ENCODE measurements at regions not wholly inside any gene's neighbourhood (a gene's known extent, or its start where the extent isn't known, plus 50 kb on each side); places are given as distances from the start of the nearest gene placed in this dataset.

DNA sequence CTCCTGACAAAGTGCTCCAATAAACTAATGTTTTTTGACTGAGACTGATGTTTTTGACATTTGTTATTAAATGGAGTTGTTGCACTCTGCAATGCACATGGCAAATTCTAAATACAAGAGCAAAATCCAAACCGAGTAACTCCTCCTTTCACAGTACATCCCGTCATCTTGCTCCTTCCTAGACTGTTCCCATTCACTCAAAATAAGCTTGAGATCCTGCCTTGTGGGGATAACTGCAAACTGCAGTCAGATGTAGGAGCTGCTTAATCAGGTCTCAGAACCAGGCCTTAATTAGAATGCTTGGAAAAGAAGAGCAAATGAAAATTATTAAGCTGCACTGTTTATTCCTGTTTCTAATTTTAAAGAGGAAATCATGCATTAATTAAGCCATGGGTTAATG is 134.8 kb upstream of the SPRY2 start:
- TF ChIP-seq, protein P1, sequence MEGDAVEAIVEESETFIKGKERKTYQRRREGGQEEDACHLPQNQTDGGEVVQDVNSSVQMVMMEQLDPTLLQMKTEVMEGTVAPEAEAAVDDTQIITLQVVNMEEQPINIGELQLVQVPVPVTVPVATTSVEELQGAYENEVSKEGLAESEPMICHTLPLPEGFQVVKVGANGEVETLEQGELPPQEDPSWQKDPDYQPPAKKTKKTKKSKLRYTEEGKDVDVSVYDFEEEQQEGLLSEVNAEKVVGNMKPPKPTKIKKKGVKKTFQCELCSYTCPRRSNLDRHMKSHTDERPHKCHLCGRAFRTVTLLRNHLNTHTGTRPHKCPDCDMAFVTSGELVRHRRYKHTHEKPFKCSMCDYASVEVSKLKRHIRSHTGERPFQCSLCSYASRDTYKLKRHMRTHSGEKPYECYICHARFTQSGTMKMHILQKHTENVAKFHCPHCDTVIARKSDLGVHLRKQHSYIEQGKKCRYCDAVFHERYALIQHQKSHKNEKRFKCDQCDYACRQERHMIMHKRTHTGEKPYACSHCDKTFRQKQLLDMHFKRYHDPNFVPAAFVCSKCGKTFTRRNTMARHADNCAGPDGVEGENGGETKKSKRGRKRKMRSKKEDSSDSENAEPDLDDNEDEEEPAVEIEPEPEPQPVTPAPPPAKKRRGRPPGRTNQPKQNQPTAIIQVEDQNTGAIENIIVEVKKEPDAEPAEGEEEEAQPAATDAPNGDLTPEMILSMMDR (IDR thresholded peaks at IDR 0.05; ENCODE audit: low read depth, low read length) = no peak
- TF ChIP-seq POLR2A (IDR thresholded peaks at IDR 0.05; ENCODE audit: extremely low read depth, insufficient read length) = no peak
- TF ChIP-seq, protein P2, sequence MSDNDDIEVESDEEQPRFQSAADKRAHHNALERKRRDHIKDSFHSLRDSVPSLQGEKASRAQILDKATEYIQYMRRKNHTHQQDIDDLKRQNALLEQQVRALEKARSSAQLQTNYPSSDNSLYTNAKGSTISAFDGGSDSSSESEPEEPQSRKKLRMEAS (IDR thresholded peaks at IDR 0.05; ENCODE audit: low read depth, low read length) = no peak
